ENCODE measurements at regions not wholly inside any gene's neighbourhood (a gene's known extent, or its start where the extent isn't known, plus 50 kb on each side); places are given as distances from the start of the nearest gene placed in this dataset.

- TF ChIP-seq CTCF (IDR thresholded peaks at IDR 0.05; ENCODE audit: low read depth, low read length, poor library complexity, severe bottlenecking), result no peak
- no peak for TF ChIP-seq EZH2phosphoT487 (IDR thresholded peaks at IDR 0.05; ENCODE audit: borderline replicate concordance, low read length)
Observed at GRCh38 chr2:215881582-215881981, 131.8 kb downstream of the MREG start.

All from DOHH2 (cell line).